Liver (tissue), 8 donors: ENCODE measurements at regions not wholly inside any gene's neighbourhood (a gene's known extent, or its start where the extent isn't known, plus 50 kb on each side); places are given as distances from the start of the nearest gene placed in this dataset.

Source experiments
- DNase-seq: peaks from one replicate; pipeline ENCODE4 v3.0.0-alpha.2; 2017; ENCODE audit warnings: low spot score
- H3K27ac ChIP-seq, 2 donors: one replicate each; pipeline ENCODE4 v1.7.0; 2013; ENCODE audit warnings: inconsistent platforms in 2 of 2, low read length in 2 of 2, control low read depth in 1 of 2, low read depth in 1 of 2, mild to moderate bottlenecking in 1 of 2
- H3K27me3 ChIP-seq, 4 donors: one replicate each; pipeline versions ENCODE4 v1.6.1 to v1.7.0; 2013; ENCODE audit warnings: low read length in 3 of 4, inconsistent platforms in 1 of 4, mild to moderate bottlenecking in 1 of 4, moderate library complexity in 1 of 4; ENCODE audit not compliant: control insufficient read depth in 4 of 4, insufficient read depth in 4 of 4
- H3K36me3 ChIP-seq, 4 donors: one replicate each; pipeline versions ENCODE4 v1.6.1 to v1.7.0; 2013; ENCODE audit warnings: low read length in 3 of 4, mild to moderate bottlenecking in 3 of 4, low read depth in 1 of 4, moderate library complexity in 1 of 4; ENCODE audit not compliant: control insufficient read depth in 4 of 4, insufficient read depth in 3 of 4
- H3K4me1 ChIP-seq, 4 donors: one replicate each; pipeline versions ENCODE4 v1.6.1 to v1.7.0; 2013; ENCODE audit warnings: low read length in 3 of 4, mild to moderate bottlenecking in 3 of 4, moderate library complexity in 1 of 4; ENCODE audit not compliant: control insufficient read depth in 4 of 4, insufficient read depth in 4 of 4
- H3K4me3 ChIP-seq, 3 donors: one replicate each; pipeline versions ENCODE4 v1.6.1 to v1.7.0; 2013; ENCODE audit warnings: low read length in 3 of 3, control low read depth in 1 of 3, low read depth in 1 of 3, mild to moderate bottlenecking in 1 of 3
- H3K9ac ChIP-seq, 2 donors: one replicate each; pipeline ENCODE4 v1.7.0; 2013; ENCODE audit warnings: low read length in 2 of 2, mild to moderate bottlenecking in 2 of 2, moderate library complexity in 2 of 2, control low read depth in 1 of 2, low read depth in 1 of 2
- H3K9me3 ChIP-seq, 4 donors: one replicate each; pipeline versions ENCODE4 v1.6.1 to v1.7.0; 2013; ENCODE audit warnings: low read length in 3 of 4; ENCODE audit not compliant: control insufficient read depth in 4 of 4
- EGR1 ChIP-seq, 2 donors: IDR thresholded peaks; 2 replicates each; pipeline ENCODE4 v1.6.1; 2016 to 2018; ENCODE audit warnings: antibody characterized with exemption in 2 of 2, low read depth in 2 of 2
- FOXA1 ChIP-seq: IDR thresholded peaks from 2 replicates; pipeline ENCODE4 v1.6.1; 2016; ENCODE audit warnings: antibody characterized with exemption
- FOXA2 ChIP-seq: IDR thresholded peaks from 2 replicates; pipeline ENCODE4 v1.6.1; 2016; ENCODE audit warnings: antibody characterized with exemption
- GABPA ChIP-seq, 2 donors: IDR thresholded peaks in 1 of 2; conservative IDR thresholded peaks in 1 of 2; 2 replicates each; pipeline ENCODE4 v1.6.1; 2016; ENCODE audit warnings: antibody characterized with exemption in 2 of 2, mild to moderate bottlenecking in 1 of 2, moderate library complexity in 1 of 2
- HNF4A ChIP-seq, 2 donors: conservative IDR thresholded peaks; 2 replicates each; pipeline ENCODE4 v1.6.1; 2016; ENCODE audit warnings: antibody characterized with exemption in 2 of 2, mild to moderate bottlenecking in 2 of 2
- HNF4G ChIP-seq: IDR thresholded peaks from 2 replicates; pipeline ENCODE4 v1.6.1; 2016; ENCODE audit warnings: antibody characterized with exemption
- JUND ChIP-seq, 2 donors: IDR thresholded peaks; 2 replicates each; pipeline ENCODE4 v1.6.1; 2016; ENCODE audit warnings: antibody characterized with exemption in 2 of 2
- NR2F2 ChIP-seq: IDR thresholded peaks from 2 replicates; pipeline ENCODE4 v1.6.1; 2016; ENCODE audit warnings: antibody characterized with exemption
- RAD21 ChIP-seq, 2 donors: IDR thresholded peaks; 2 replicates each; pipeline ENCODE4 v1.6.1; 2016; ENCODE audit warnings: antibody characterized with exemption in 2 of 2, mild to moderate bottlenecking in 2 of 2
- RXRA ChIP-seq, 2 donors: IDR thresholded peaks; 2 replicates each; pipeline ENCODE4 v1.6.1; 2017 to 2018; ENCODE audit warnings: antibody characterized with exemption in 2 of 2, mild to moderate bottlenecking in 1 of 2
- SP1 ChIP-seq: IDR thresholded peaks from 2 replicates; pipeline ENCODE4 v1.6.1; 2018; ENCODE audit warnings: antibody characterized with exemption, mild to moderate bottlenecking
- TAF1 ChIP-seq: conservative IDR thresholded peaks from 2 replicates; pipeline ENCODE4 v1.6.1; 2016; ENCODE audit warnings: antibody characterized with exemption, mild to moderate bottlenecking
- YY1 ChIP-seq: IDR thresholded peaks from 2 replicates; pipeline ENCODE4 v1.6.1; 2016; ENCODE audit warnings: antibody characterized with exemption, mild to moderate bottlenecking
- WGBS: extraction: QIAGEN DNeasy Blood & Tissue Kit; methylation state at CpG from one replicate; pipeline ENCODE4 v1.1.7; 2013; 5-methylcytosine and 5-hydroxymethylcytosine counted together
- TF ChIP-seq, protein P1 (sequence below): IDR thresholded peaks from 2 replicates; pipeline ENCODE4 v1.6.1; 2016; ENCODE audit warnings: antibody characterized with exemption
- TF ChIP-seq, protein P2 (sequence below): fragments of 150-350 bp; IDR thresholded peaks from 2 replicates; pipeline ENCODE4 v1.5.1; 2017; ENCODE audit warnings: improper control_type of control experiment, low read depth, low read length; ENCODE audit not compliant: missing input control
- TF ChIP-seq, protein P3 (sequence below): IDR thresholded peaks from 2 replicates; pipeline ENCODE4 v1.6.1; 2016; ENCODE audit warnings: antibody characterized with exemption
- donor health status: healthy.
- donor health status: healthy.
- donor health status: healthy.
- donor health status: healthy.
- donor health status: healthy.

DNA sequence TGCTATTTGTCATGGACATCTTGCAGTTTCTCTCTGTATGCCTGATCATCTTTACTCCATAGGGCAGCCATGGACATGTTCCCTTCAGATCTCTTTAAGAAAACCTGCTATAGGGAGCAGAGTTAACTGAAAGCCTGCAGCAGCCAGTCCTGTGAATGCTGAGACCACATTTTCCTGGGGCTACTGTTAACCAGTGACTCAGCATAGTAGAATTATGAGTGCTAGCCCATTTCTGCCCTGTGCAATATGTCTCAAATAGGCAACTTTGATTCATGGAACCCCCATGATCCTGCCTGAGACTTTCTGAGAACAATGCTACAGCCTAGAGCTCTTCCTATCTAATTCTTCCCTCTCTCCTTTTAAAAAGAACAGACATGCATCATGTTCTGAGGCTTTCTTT, 624.2 kb downstream of the CHSY3 start:
- TF ChIP-seq HNF4G, result no peak
- TF ChIP-seq HNF4A (conservative IDR thresholded peaks at IDR 0.05), result no peak
- TF ChIP-seq, protein P1, sequence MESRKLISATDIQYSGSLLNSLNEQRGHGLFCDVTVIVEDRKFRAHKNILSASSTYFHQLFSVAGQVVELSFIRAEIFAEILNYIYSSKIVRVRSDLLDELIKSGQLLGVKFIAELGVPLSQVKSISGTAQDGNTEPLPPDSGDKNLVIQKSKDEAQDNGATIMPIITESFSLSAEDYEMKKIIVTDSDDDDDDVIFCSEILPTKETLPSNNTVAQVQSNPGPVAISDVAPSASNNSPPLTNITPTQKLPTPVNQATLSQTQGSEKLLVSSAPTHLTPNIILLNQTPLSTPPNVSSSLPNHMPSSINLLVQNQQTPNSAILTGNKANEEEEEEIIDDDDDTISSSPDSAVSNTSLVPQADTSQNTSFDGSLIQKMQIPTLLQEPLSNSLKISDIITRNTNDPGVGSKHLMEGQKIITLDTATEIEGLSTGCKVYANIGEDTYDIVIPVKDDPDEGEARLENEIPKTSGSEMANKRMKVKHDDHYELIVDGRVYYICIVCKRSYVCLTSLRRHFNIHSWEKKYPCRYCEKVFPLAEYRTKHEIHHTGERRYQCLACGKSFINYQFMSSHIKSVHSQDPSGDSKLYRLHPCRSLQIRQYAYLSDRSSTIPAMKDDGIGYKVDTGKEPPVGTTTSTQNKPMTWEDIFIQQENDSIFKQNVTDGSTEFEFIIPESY, result no peak
- TF ChIP-seq EGR1 (IDR thresholded peaks at IDR 0.05; ENCODE audit: low read depth in 2 of 2), result no peak
- TF ChIP-seq, protein P2, sequence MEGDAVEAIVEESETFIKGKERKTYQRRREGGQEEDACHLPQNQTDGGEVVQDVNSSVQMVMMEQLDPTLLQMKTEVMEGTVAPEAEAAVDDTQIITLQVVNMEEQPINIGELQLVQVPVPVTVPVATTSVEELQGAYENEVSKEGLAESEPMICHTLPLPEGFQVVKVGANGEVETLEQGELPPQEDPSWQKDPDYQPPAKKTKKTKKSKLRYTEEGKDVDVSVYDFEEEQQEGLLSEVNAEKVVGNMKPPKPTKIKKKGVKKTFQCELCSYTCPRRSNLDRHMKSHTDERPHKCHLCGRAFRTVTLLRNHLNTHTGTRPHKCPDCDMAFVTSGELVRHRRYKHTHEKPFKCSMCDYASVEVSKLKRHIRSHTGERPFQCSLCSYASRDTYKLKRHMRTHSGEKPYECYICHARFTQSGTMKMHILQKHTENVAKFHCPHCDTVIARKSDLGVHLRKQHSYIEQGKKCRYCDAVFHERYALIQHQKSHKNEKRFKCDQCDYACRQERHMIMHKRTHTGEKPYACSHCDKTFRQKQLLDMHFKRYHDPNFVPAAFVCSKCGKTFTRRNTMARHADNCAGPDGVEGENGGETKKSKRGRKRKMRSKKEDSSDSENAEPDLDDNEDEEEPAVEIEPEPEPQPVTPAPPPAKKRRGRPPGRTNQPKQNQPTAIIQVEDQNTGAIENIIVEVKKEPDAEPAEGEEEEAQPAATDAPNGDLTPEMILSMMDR, result no peak
- TF ChIP-seq FOXA2, result no peak
- TF ChIP-seq RXRA (IDR thresholded peaks at IDR 0.05), result no peak
- no peak for TF ChIP-seq GABPA (IDR thresholded peaks at IDR 0.05 in 1 of 2, conservative IDR thresholded peaks at IDR 0.05 in 1 of 2)
- TF ChIP-seq, protein P3, sequence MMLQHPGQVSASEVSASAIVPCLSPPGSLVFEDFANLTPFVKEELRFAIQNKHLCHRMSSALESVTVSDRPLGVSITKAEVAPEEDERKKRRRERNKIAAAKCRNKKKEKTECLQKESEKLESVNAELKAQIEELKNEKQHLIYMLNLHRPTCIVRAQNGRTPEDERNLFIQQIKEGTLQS, result no peak
- no peak for TF ChIP-seq FOXA1
- TF ChIP-seq TAF1, result no peak
- no peak for TF ChIP-seq SP1
- TF ChIP-seq NR2F2, result no peak
- no peak for TF ChIP-seq YY1
- TF ChIP-seq RAD21 (IDR thresholded peaks at IDR 0.05), result no peak
- no peak for TF ChIP-seq JUND (IDR thresholded peaks at IDR 0.05)
- no peaks in the 10 kb centered on the region for H3K4me1 ChIP-seq
- DNase-seq, result no peak
- H3K27ac ChIP-seq, result no peak overlapping the region
- no peak overlapping the region for H3K9ac ChIP-seq
- no peaks in the 10 kb centered on the region for H3K36me3 ChIP-seq
- no peaks in the 10 kb centered on the region for H3K9me3 ChIP-seq
- H3K4me3 ChIP-seq, result no peak overlapping the region
- H3K27me3 ChIP-seq, result no peaks in the 10 kb centered on the region

DNA sequence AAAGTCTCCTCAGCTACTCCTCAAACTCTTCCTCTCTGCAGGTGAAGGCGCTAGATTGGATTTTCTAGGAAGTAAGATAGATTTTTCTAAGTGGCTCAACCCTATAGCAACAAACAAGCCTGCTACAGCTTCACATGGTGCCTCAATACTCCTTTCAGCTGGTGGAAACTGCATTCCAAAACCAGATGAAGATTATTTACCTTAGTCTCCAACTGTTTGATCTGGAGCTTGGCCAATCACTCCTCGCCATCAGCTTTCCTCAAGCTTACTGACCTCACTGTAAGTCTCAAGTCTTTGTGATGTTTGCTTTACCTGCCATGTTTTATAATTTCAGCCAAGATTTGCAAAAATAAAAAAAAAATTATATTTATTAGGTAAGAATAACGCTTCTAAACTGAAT, 622.4 kb downstream of the CHSY3 start:
- 58% methylated on average over 3 of the region's 3 CpGs for WGBS
- TF ChIP-seq SP1 (no peak), TAF1 (no peak)
- TF ChIP-seq, protein P3, result no peak
- H3K9ac ChIP-seq, result no peak overlapping the region
- peaks cover 0 to under 1% (median 0%) of the 10 kb centered on the region in 4 donors for H3K27me3 ChIP-seq
- H3K4me3 ChIP-seq, result no peak overlapping the region
- no peak for DNase-seq
- no peaks in the 10 kb centered on the region for H3K9me3 ChIP-seq
- H3K27ac ChIP-seq, result no peak overlapping the region
- no peaks in the 10 kb centered on the region for H3K36me3 ChIP-seq
- H3K4me1 ChIP-seq, result no peaks in the 10 kb centered on the region

DNA sequence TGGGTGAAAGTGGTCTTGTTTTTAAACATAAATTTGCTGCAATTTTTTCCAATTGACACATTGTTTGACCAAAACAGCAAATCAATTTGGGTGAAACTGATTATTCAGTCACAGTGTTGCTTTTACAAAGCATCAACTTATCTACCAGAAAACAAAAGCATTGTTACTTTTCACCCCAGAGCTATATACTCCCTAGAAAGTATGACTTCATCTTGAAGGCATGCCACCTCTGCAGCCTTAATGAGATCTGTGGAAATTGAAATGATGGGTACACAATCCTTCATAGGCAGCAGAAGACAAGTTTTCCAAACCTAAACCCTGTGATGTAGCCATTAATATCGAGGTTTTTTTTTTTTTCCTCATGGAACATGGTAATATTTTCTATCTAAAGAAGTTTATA, 615.9 kb downstream of the CHSY3 start:
- H3K4me3 ChIP-seq, result no peak overlapping the region
- peaks cover 0 to 2% (median 0%) of the 10 kb centered on the region in 4 donors for H3K27me3 ChIP-seq
- no peak for TF ChIP-seq HNF4A (conservative IDR thresholded peaks at IDR 0.05)
- no peak overlapping the region for H3K9ac ChIP-seq
- 52% methylated on average over 1 of the region's 1 CpG for WGBS
- H3K27ac ChIP-seq, result no peak overlapping the region
- H3K9me3 ChIP-seq, result peaks cover 0 to 2% (median under 1%) of the 10 kb centered on the region in 4 donors
- no peaks in the 10 kb centered on the region for H3K4me1 ChIP-seq
- no peak for DNase-seq
- no peaks in the 10 kb centered on the region for H3K36me3 ChIP-seq
